WERI-Rb-1 (cell line): ENCODE measurements at regions not wholly inside any gene's neighbourhood (a gene's known extent, or its start where the extent isn't known, plus 50 kb on each side); places are given as distances from the start of the nearest gene placed in this dataset.

Experiments used
- DNase-seq: peaks from one replicate; pipeline ENCODE4 v3.0.0-alpha.2; 2020
- H3K27ac ChIP-seq: fragments of 250-450 bp; sonication (Bioruptor Pico); 2 replicates; pipeline ENCODE4 v1.5.1; 2020; ENCODE audit warnings: mild to moderate bottlenecking, moderate library complexity
- H3K27me3 ChIP-seq: fragments of 250-450 bp; sonication (Bioruptor Pico); 2 replicates; pipeline ENCODE4 v1.5.1; 2021; ENCODE audit warnings: mild to moderate bottlenecking, low read depth, moderate library complexity; ENCODE audit not compliant: insufficient read depth, severe bottlenecking
- H3K36me3 ChIP-seq: fragments of 250-450 bp; sonication (Bioruptor Pico); 2 replicates; pipeline ENCODE4 v1.5.1; 2020; ENCODE audit warnings: mild to moderate bottlenecking, moderate library complexity
- H3K4me3 ChIP-seq: 2 replicates; pipeline ENCODE4 v1.5.1; 2011; ENCODE audit warnings: low read depth, mild to moderate bottlenecking, control low read depth, low read length
- H3K9me3 ChIP-seq: fragments of 250-450 bp; sonication (Bioruptor Pico); 2 replicates; pipeline ENCODE4 v1.5.1; 2021; ENCODE audit warnings: mild to moderate bottlenecking, moderate library complexity; ENCODE audit not compliant: severe bottlenecking
- TF ChIP-seq, protein P1 (sequence below): IDR thresholded peaks from 2 replicates; pipeline ENCODE4 v1.5.1; 2011; ENCODE audit warnings: low read depth, mild to moderate bottlenecking, control low read depth, inconsistent platforms, low read length

DNA sequence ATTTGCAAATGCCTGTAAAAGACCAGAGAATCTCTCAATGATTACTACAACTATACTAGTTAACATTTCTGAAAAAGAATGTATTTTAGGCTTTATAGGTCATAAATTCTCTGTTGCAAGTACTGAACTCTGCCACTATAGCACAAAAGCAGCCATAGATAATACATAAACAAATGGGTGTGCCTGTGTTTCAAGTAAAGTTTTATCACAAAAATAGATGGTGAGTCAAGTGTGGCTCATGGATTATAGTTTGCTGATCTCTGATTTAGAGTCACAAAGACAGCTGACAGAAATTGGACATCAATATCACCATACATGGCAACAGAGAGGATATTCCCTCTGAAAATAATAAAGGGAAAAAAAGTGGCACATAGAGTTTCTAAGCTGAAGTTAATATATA is 68.1 kb downstream of the FSCB start:
- Histone ChIP-seq H3K4me3 (no peak overlapping the region), H3K27ac (no peak overlapping the region), H3K36me3 (no peaks in the 10 kb centered on the region), H3K9me3 (no peaks in the 10 kb centered on the region), H3K27me3 (peaks cover 19% of the 10 kb centered on the region)
- TF ChIP-seq, protein P1, sequence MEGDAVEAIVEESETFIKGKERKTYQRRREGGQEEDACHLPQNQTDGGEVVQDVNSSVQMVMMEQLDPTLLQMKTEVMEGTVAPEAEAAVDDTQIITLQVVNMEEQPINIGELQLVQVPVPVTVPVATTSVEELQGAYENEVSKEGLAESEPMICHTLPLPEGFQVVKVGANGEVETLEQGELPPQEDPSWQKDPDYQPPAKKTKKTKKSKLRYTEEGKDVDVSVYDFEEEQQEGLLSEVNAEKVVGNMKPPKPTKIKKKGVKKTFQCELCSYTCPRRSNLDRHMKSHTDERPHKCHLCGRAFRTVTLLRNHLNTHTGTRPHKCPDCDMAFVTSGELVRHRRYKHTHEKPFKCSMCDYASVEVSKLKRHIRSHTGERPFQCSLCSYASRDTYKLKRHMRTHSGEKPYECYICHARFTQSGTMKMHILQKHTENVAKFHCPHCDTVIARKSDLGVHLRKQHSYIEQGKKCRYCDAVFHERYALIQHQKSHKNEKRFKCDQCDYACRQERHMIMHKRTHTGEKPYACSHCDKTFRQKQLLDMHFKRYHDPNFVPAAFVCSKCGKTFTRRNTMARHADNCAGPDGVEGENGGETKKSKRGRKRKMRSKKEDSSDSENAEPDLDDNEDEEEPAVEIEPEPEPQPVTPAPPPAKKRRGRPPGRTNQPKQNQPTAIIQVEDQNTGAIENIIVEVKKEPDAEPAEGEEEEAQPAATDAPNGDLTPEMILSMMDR: no peak
- no peak for DNase-seq

DNA sequence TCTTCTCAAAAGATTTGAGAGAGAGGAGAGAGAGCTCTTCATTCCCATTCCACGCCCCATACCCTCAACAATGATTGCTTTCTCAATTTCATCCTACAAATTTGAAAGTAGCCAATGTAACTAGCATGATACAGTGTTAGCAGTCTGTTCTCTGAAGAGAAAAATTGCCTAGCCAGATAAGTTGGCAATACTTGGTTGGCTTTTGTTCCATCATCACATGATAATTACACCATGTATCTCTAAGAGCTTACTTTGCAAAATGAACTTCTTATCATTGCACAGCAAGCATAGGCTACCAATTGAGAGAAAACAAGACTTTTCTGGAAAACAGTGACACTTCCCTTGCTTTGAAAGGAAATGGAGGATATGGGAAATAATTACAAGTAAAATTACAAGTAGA is 68.9 kb downstream of the FSCB start:
- TF ChIP-seq, protein P1: no peak
- H3K4me3 ChIP-seq: no peak overlapping the region
- no peak overlapping the region for H3K27ac ChIP-seq
- DNase-seq: no peak
- H3K36me3 ChIP-seq: no peaks in the 10 kb centered on the region
- H3K27me3 ChIP-seq: peaks cover 23% of the 10 kb centered on the region
- no peaks in the 10 kb centered on the region for H3K9me3 ChIP-seq

DNA sequence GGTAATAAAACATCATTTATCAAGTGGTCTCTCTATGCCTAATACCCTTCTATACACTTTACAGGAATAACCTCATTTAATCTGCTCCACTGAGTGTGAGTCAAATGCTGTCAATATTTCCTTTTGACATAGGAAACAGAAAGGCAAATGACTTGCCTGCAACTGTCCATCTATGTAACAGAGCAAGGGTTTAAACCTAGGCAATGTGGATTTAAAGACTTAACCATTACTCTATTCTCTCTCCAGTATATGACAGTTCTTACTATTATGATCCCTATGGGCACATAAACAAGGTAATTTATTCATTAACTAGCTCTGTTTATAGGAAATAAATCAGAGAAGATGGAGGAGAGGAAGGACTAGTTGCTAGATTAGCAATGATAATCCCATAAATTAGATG is 70.6 kb downstream of the FSCB start:
- Histone ChIP-seq H3K4me3 (no peak overlapping the region), H3K27ac (no peak overlapping the region), H3K9me3 (no peaks in the 10 kb centered on the region), H3K36me3 (no peaks in the 10 kb centered on the region), H3K27me3 (peaks cover 34% of the 10 kb centered on the region)
- DNase-seq: no peak
- TF ChIP-seq, protein P1: no peak

DNA sequence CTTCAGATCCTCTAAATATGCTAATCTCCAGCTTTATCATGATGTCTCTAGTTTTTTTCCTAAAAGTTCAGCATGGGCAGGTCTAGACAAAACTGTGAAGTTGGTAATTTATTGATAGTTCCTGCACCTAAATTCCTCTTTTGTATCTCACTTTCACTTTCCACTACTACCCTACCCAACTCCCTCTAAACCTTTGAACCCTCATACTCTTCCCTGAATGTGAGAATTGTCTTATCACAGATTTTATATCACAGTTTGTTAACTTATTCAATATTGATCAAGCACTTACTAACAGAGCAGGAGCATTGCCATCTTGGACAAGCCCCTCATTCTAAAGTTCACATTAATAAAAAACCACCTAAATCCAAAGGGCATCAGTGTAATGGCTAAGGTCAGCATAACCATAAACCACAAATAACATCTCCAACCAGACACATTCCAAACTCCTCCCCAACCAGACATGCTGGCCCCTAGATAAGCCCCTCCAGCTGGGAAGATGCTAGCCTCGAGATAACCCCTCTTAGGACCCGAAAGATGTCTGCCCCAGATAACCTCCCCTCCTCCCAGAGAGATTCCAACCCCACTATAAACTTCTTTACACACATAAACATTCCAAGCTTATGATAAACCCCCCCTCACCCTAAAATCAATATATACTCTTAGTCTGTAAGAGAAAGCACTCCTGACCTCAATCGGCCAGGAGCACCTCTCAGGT is 78.7 kb downstream of the FSCB start:
- Histone ChIP-seq H3K36me3 (no peaks in the 10 kb centered on the region), H3K27me3 (peaks cover 29% of the 10 kb centered on the region), H3K27ac (no peak overlapping the region), H3K4me3 (no peak overlapping the region), H3K9me3 (no peaks in the 10 kb centered on the region)
- DNase-seq: no peak
- TF ChIP-seq, protein P1: no peak

DNA sequence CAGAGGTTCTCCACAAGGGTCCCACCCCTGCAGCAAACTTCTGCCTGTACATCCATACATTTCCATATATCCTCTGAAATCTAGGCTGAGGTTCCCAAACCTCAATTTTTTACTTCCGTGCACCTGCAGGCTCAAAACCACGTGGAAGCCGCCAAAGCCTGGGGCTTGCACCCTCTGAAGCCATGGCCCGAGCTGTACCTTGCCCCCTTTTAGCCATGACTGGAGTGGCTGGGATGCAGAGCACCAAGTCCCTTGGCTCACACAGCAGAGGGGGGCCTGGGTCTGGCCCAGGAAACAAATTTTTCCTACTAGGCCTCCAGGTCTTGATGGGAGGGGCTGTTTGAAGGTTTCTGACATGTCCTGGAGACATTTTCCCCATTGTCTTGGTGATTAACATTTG is 84.4 kb downstream of the FSCB start:
- Histone ChIP-seq H3K27ac (no peak overlapping the region), H3K9me3 (no peaks in the 10 kb centered on the region), H3K36me3 (no peaks in the 10 kb centered on the region), H3K27me3 (peaks cover 14% of the 10 kb centered on the region), H3K4me3 (no peak overlapping the region)
- DNase-seq: no peak
- TF ChIP-seq, protein P1: no peak

DNA sequence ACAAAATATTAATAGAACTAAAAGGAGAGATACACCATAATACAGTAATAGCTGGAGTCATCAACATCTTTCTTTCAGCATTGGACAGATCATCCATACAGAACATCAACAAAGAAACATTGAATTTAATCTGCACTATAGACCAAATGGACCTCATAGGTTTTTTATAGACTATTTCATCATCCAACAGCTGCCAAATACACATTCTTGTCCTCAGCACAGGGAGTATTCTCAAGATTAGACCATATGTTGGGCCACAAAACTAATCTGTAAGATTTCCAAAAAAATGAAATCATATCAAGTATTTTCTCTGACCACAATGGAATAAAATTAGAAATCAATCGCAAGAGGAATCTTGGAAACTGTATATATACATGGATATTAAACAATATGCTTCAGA is 86.9 kb downstream of the FSCB start:
- no peak overlapping the region for H3K27ac ChIP-seq
- peaks cover 13% of the 10 kb centered on the region for H3K27me3 ChIP-seq
- DNase-seq: no peak
- H3K4me3 ChIP-seq: no peak overlapping the region
- TF ChIP-seq, protein P1: no peak
- no peaks in the 10 kb centered on the region for H3K36me3 ChIP-seq
- no peaks in the 10 kb centered on the region for H3K9me3 ChIP-seq
